ENCODE measurements at regions not wholly inside any gene's neighbourhood (a gene's known extent, or its start where the extent isn't known, plus 50 kb on each side); places are given as distances from the start of the nearest gene placed in this dataset.
"Not testable (repeated sequence)": the region's sequence is repeated elsewhere in the genome, so short reads cannot be mapped to it uniquely, and the experiment has no call there.

DNA sequence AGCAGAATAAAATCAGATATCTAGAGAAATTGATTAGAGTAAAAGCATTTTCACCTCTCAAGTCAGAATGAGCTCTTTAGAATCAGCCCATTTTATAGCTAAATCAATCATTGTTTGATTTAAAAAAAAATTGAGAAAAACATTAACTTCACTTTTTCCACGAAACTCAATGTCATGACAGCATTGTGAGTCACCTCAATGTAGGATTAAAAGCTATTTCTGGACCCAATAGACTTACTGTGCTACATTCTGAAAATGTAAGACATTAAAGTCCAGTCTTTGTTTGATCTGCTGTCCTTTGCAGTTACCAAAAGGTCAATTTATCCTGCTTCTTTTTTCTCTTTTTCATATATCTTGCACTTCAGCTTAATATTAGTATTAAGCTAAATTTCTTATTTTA lies 519.4 kb upstream of the ZNF337 start:
- no peak for DNase-seq (ENCODE audit: low spot score)

DNA sequence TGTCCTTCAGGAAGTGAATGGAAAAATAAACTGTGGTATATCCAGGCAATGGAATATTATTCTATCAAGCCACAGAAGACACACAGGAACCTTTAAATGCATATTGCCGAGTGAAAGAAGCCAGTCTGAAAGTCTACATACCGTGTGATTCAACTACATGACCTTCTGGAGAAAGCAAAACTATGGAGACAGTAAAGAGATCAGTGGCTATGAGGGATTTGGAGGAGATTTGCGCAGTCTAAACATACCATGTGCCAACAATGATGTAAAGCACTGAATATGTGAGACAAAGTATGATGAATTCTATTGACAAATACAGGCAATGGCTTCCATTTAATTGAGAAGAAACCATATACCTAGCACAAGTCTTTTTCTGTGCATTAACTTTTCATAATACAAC lies 518.3 kb upstream of the ZNF337 start:
- no peak for DNase-seq (ENCODE audit: low spot score)

DNA sequence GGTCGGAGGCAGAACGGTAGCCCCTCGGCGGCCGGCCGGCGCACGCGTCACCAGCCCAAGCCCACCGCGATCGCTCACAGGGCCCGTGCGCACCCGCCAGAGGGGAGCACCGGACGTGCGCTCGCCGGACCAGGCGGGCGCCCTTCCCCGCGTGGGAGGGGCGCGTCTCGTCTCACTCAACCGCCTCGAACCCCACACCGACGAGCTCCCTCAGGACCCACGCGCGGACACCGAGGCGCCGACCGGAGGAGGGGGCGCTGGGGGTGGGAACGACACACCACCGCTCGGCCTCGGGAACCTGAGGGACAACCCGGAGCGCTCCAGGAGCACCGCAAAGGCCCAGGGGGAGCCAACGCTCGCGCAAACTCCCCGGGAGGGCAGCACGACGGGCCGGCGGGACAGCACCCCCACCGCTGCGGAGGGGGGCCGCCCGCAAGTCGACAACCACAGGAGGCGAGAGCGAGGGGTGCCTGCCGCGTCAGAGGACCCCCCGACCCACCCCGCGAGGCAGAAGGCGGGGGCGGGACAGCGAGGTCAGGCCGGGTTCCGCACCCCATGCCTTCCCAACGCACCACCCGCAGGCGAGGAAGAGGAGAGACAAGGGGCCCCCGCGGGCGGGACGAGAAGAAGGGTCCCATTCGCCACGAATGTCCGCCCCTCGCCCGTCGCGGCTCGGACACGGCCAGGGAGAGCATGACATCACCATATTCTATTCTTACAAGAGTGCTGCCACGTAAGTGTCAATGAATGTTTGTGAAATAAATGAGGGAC lies 512.7 kb upstream of the ZNF337 start:
- no peak for DNase-seq (ENCODE audit: low spot score)

DNA sequence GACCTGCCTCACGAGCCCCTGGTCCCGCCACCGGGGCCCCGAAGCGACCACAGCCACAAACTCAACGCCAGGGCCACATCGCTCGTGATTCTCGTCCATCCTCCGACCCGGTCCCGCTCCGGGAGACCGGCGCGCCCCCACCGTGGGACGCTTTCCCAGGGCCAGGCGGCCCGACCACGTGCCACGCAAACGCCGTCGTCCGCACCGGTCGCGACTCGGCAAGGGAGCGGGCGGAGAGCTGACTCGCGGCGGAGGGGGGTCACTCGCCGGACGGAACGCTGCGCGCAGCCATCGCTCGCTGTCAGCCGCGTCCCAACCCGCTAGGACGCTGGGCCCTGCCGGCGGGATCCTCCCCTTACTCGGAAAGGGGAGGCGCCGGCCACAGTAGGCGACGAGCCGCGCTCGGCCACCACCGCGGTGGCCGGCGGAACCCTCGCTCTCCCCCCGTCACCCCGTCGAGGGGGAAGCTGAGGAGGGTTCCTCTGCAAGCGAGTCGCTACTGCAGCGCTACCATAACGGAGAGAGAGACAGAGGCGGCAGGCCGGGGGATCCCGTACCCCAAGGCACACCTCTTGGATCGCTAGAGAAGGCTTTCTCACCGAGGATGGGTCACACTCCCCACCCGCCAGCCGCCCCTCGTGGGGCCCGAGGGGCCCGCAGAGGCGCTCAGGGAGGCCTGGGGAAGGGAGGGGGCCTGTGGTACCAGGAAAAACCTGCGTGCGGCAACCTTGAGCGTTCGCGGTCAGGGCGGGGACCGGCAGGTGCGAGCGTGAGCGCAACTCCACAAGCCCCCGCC lies 511.8 kb upstream of the ZNF337 start:
- DNase-seq (ENCODE audit: low spot score): no peak

DNA sequence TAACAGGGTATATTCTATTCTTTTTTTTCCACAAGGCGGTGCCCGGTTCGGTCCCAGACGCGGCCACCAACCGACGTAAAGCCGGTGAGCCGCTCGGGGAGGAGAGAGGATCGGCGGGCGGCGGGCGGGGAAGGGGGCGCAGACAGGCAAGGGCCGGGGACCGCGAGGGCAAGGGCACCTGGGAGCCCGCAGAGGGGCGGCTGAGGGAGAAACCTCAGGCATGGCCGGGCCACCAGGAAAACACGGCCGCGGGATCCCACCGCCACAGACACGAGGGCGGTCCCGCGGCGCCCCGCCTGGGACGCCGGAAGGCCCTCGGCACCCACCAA lies 511.3 kb upstream of the ZNF337 start:
- not testable (repeated sequence) for DNase-seq (ENCODE audit: low spot score)

DNA sequence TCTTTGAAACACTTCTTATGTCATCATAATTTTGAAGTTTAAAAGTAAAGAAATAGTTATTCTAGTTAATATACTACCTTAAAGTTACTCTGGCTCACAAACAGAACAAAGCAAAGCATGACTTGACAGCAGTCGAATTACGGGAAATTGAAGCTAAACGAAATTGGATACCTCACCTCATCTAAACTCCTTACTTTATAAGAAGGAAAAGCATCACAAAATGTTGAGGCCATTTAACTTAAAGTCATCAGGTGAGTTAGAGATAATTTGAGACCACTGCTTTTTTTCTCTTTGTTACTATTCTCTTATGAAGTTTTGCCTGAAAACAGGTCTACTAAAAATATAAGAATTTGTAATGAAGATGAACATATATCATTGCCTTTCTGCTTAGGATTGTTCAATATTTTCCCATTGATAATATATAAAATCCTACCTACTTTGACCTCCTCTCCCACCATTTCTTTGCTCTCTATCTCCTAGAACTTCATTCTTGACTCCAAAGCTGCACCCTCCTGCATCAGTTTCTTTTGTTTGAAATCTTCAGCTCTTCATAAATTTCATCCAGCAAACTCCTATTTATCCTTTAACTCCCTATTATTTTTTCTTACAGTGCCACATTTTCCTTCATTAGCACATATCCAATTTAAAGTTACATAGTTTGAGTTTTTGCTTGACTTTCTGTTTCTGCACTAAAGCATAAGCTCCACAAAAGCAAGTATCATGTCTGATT lies 510.7 kb upstream of the ZNF337 start:
- DNase-seq (ENCODE audit: low spot score): no peak

DNA sequence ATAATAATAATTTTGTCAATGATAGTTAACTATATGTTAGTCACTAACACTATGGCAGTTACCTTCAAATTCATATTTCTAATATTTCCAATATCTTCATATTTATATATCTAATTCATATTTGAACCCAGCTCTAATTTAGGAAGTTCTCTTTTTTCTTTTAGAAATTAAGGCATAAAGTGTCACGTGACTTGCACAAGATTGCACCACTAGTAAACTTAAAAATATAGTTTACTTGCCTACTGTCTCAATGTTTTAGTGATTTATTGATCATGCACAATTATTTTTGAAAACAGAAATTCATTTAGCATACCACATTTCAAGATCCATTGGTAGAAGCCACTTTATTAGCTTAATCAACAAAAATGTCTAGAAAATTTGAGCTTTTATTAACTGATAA lies 508.7 kb upstream of the ZNF337 start:
- no peak for DNase-seq (ENCODE audit: low spot score)

DNA sequence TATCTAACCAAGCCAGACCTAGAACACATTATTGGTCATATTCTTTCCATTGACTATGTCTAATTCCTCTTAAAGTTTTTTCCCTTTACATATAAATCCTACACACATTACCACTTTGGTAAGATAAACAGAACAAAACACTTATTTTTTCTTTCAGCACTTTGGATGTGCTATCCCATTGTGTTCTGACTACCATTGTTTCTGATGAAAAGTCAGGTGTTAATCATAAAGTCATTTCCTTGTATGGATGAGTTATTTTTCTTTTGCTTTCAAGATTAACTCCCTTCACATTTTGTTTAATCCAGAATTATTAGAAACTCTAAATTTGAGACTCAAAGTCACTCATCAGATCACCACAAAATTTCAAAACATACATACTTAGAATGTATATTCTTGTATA lies 504.4 kb upstream of the ZNF337 start:
- not testable (repeated sequence) for DNase-seq (ENCODE audit: low spot score)

DNA sequence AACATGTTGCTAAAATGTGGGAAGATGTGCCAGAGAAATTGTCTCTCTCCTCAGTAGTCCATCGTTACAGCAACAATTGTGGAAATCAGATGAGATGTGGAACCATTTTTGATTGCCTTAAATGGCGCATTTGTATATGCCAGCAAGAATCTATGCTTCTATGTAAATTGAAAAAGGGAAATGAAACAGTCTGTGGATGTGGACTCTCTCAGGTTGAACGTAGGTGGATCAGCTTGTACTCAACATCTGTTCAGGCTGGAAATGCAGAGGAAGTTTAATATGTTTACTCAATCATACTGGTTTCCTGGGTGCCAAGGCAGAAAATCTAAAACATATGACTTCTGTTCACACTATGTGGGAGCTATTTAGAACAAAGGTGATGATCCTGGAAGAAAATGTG lies 490.7 kb upstream of the ZNF337 start:
- DNase-seq (ENCODE audit: low spot score): not testable (repeated sequence)

DNA sequence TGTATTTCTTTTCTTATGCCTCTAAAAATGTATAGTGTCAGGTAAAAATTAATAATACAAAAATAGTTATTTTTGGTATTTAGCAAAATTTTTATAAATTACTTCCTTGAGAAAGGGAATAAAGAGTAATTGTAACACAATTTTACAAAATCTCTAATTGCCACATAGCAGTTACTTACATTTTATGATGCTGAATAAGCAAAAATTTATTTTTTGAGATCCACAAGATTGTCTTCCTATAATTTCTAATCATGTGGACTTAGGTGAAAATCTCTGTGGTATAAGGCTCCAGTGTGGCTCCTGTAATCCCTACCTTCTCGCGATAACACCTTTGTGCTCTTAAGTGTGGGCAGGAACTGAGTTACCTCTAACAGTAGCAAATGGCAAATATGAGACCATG lies 487.1 kb upstream of the ZNF337 start:
- not testable (repeated sequence) for DNase-seq (ENCODE audit: low spot score)

DNA sequence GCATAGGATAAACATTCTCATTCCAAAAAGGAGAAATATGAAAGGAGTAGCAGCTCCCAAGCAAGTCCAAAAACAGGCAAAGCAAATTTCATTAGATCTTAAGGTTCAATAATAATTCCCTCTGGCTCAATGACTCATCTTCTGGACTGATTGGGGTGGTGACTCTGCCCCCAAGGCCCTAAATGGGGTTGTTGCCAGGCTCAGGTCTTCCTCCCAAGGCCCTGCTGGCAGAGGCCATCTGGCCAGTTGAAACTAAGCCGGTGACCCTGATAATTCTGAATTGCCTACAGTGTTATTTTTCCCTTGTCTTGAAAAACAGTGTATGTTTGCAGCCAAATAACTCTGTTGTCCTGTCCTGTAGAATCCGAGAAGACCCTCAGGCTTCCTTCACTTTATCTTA lies 484.7 kb upstream of the ZNF337 start:
- DNase-seq (ENCODE audit: low spot score): peak; percentile 69

DNA sequence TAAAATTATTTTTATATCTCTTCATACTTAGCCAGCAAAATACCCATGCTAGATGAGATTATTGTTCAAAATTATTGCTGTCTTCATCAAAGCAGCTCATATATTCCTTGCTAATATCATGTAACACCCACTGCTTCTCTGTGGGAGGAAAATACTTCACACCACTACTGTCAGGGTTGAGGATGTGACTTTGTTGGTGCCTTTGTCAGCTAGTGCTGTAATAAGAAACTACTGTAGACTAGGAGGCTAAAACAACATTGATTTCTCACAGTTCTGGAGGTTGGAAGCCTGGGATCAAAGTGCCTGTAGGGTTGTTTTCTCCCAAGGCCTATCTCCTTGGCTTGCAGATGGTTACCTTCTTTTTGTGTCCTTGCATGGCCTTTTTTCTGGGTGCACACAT lies 475.2 kb upstream of the ZNF337 start:
- not testable (repeated sequence) for DNase-seq (ENCODE audit: low spot score)

DNA sequence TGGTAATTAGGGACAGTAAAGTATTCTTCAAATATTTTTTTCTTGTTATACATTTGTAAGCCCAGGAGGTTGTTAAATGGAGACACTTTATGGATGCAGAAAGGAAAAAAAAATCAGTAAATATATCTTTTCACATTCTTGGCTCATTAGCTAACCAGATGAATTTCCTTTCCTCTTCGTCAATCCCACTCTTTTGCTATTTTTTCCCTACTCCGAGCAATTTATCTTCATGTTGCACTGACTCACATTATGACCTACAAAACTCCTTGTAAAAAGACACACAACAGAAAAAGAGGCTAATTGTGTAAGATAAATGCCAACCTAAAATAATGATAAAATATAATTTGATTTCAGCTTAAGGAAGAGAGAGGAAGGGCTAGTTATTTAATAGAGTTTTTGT lies 472.9 kb upstream of the ZNF337 start:
- DNase-seq (ENCODE audit: low spot score): no peak

DNA sequence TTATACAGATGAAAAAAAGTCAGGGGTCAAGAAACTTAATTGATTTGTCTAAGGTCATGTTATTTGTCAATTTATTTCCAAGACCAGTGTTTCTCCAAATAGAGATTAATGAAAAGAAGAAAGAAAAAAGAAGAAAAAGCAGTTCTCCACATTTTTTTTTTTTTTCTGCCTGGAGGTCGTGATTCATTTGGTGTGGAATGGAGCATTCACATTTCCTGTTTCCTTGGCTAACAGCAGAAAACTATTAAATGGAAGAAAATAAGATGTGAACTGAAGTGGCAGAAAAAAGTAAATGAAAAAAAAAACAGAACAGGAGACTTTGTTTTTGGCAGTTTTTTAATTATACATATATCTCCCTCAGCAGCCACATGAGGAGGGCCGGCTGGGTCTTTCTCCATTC lies 470.8 kb upstream of the ZNF337 start:
- DNase-seq (ENCODE audit: low spot score): no peak

DNA sequence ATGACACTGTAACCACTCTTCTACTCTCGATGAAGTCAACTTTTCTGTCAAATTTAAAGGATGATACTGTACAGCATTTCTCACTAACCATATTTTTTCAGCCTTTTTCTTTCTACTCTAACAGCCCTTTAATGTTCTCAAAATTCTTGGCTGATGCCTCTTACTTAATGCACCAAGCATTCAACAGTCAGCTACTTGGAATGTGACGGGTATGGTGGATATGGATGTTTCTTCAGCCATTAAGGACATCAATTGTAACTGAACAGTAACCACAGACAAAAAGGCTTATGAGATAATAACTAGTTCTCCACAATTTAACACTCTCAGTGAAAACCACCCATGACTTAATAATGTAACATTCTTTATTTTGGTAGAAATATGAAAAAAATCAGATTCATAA lies 467.2 kb upstream of the ZNF337 start:
- no peak for DNase-seq (ENCODE audit: low spot score)

DNA sequence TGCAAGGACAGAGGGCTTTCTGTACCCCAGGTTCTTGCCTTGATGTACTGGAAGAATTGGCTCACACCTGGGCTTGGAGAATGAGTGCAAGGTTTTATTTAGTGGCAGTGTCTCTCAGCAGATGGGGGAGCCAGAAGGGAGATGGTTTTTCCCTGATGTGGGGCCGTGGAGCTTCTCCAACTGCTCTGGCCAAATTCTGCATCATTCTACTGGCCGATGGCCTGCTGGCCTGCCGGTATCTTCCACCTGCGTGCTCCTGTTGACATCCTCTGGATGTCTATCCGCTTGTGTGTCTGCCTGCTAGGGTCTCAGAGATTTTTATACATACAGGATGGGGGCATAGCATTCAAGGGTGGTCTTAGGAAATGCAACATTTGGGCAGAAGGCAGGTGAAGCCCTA lies 466.5 kb upstream of the ZNF337 start:
- peak; percentile 70 for DNase-seq (ENCODE audit: low spot score)

DNA sequence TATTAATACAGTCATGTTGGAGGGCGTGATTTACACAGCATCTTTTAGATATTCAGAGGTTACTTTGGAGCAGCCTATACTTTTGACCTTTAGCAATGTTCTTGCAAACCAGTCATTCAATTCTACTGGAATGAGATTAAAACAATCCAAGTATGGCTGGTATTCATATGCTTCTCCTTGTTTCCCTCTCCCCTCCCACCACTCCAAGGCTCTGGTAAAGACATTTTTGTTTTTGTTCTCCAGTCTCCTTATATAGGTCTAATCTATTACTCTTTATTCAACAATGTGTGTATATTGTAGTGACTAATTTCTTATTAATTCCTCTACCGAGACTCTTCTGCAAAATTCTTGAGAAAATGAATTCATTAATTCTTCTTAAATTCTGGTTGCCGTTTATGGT lies 465.1 kb upstream of the ZNF337 start:
- DNase-seq (ENCODE audit: low spot score): not testable (repeated sequence)

DNA sequence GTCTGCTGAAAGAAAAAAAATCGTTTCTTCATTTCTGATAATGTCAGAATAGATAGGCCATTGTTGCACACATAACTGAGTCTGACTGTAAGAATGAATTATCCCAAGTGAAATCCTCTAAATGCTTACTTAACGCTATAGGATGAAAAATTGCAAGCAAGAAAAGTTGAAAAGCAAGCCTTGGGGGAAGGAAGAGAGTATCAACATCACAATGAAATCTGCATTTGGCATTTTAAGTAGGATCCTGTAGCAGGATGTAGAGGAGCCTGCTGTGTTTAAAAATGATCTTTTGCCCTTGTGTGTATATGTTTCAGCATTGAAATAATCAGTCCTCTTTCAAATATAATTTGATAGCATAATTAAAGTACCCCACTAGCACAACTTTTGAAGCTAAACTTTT lies 464.3 kb upstream of the ZNF337 start:
- DNase-seq (ENCODE audit: low spot score): not testable (repeated sequence)

DNA sequence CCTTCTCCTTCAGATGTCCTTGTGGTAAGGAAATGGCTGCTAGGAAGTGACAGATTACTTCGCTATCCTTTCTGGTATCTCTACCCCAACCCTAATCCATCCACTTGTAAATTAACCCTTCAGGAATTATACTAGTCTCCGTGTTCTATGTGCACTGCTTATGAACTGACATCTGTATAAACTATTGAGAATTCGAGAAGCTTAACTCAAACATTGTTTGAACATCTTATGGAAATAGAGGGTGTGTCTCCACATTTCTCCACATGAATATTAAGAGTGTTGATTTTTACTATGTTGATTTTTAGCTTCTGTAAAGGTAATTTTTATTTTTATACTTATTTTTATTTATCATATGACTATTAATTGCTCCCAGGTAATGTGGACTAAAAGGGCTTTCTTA lies 457.6 kb upstream of the ZNF337 start:
- no peak for DNase-seq (ENCODE audit: low spot score)

DNA sequence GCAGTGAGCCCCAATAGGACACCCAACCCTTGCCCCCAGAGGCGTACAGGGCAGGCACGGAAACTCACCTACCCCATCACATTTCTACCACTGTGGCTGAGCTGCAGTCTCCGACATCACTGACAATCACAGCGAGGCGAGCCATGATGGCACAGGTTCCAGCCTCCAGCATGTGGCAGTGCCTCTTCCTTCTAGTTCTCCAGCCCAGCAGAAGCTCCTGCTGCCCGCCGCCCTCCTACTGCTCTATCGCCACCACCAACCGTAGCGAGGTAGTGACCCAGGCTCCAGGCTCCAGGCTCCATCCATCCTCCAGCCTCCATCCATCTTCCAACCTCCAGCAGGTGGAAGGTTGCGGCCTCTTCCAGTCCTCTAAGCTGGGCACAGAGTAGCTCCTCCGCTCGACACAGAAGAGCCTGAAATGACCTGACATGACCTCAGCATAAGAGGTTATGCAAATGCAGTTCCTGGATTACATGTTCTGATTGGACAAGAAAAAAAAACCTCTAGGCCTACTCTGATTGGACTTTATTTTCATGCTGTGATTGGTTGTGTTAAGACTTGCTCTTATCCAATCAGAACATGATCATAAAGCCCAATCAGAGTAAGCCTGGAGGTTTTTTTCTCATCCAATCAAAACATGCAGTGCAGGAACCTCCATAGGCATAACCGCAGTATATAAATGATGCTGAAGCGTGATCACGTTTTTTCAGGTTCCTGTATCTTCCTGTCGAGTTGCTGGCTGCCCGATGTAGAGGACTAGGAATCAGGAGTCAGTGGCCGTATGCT lies 438.9 kb upstream of the ZNF337 start:
- DNase-seq (ENCODE audit: low spot score): no peak

DNA sequence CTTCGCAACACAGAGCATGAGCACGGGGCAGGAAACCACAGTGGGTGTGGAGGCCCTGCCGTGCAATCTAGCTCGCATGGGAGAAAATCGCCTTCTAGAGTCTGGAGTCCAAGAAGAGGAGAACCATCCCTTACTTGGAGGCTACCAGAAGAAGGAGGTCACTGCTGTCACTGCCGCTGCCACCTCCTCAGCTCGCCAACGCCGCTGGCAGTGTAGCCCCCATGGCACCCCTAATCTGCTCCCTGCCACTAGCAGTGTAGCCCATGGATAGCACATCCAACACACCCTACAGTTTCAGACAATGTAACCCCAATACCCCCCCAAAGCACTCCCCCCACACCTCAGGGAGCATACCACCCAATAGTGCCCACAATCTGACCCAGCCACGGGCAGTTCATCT lies 438.0 kb upstream of the ZNF337 start:
- no peak for DNase-seq (ENCODE audit: low spot score)

DNA sequence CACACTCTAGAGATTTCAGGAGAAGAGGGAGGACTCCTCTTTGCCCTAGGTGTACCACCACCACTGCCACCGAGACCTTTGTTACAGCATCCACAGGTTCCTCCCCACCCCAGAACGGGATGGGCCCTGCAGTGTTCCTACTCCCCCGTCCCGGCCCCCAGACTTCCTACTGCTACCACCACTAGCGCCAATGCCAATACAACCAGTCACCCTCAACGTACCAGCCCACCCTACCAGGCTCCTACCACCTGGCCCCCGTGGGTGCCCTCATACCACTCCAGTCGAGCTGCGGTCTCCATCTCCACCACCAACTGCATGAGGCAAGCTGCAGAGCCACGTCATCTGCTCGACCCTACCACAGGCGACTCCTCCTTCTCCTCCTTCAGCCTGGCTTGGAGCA lies 437.1 kb upstream of the ZNF337 start:
- not testable (repeated sequence) for DNase-seq (ENCODE audit: low spot score)

Data from cerebellar cortex (tissue), 1 donor.